ENCODE measurements at regions not wholly inside any gene's neighbourhood (a gene's known extent, or its start where the extent isn't known, plus 50 kb on each side); places are given as distances from the start of the nearest gene placed in this dataset.

GRCh38 chr2:125364192-125364983 lies 1291.6 kb upstream of the GYPC start:
- no peak for TF ChIP-seq POLR2A (IDR thresholded peaks at IDR 0.05; ENCODE audit: low read depth, low read length)
- TF ChIP-seq TAF1 (IDR thresholded peaks at IDR 0.05; ENCODE audit: low read depth, low read length): no peak
- no peak for TF ChIP-seq POLR2AphosphoS5 (IDR thresholded peaks at IDR 0.05; ENCODE audit: low read depth, low read length)
- no peak for TF ChIP-seq PAX5 (IDR thresholded peaks at IDR 0.05; ENCODE audit: insufficient read depth, low read length, severe bottlenecking)
- no peak for TF ChIP-seq POU2F2 (IDR thresholded peaks at IDR 0.05; ENCODE audit: low read depth, low read length)
- no peak for TF ChIP-seq SPI1 (IDR thresholded peaks at IDR 0.05; ENCODE audit: low read depth, low read length)
